Amniotic stem cell (primary cell): ENCODE measurements at regions not wholly inside any gene's neighbourhood (a gene's known extent, or its start where the extent isn't known, plus 50 kb on each side); places are given as distances from the start of the nearest gene placed in this dataset.
"Not testable (repeated sequence)": the region's sequence is repeated elsewhere in the genome, so short reads cannot be mapped to it uniquely, and the experiment has no call there.

Experiments used
- DNase-seq: peaks from one replicate; lab custom pipeline; 2025; lab: John Stamatoyannopoulos, UW

DNA sequence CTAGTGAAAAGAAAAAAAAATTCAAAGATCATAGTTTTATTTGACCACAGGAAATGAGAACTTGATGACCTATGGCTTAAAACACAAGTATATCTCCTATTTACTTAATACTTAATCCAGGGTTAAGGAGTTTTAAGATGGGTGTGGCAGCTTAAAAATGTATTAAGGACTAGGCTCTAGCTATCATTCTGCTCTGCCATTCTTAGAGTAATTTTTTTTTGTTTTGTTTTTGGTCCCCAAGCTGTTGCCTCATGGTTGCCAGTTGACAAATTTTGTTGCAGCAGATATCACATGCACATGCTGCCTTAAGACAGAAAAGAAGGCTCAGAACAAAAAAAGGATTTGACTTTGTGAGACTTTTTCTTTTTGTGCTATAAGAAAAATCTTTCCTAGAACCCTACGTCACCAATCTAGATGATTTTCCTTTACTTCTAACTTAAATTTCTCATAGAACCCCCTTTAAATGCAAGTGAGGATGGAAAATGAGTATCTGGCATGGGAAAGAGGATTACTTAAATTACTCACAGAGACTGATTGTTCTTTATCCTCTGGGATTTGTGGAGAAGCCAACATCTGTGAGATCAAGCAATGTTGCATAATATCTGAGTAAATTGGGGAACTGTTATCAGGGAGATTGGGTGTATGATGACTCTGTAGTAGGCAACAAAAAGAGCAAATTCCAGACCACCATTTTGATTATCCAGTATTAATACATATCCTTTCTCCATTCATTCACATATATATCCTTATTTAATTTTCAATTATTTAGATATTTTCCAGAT, 364.7 kb upstream of the CD180 start:
- DNase-seq = no peak

DNA sequence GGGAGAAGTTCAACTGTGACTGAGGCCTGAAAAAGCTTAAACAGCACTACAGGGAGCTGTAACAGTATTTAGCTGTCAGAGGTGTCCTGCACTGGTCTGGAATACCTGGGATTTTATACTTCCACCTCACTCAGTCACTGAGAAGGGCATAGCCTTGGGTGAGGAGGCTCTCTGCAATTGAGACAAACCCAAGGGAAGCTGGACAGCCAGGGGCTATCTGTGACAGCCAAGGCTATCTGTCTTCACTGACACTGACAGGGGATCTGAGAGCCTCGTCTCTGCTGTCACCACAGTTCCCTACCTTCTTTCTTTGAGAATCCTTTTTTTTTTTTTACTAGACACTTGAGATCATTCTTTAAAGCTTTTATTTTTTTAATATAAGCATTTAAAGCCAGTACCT, 356.2 kb upstream of the CD180 start:
- DNase-seq = no peak

DNA sequence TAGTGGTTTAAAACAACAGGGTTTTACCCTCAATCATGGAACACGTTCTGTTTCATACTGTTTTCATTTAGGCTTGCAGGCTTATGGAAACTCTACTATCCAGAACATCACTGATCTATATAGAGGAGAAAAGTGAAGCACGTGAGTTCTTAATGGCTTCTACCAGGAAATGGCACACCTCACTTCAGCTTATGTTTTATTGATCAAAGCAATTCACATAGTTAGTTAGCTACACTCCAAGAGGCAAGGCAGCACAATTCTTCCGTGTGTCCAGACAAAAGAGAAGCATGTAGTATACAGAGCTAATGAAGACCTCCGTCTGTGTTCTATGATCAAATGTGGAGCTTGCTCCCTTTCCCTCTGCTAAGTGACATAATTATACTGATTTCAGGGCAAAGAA, 353.3 kb upstream of the CD180 start:
- no peak for DNase-seq

DNA sequence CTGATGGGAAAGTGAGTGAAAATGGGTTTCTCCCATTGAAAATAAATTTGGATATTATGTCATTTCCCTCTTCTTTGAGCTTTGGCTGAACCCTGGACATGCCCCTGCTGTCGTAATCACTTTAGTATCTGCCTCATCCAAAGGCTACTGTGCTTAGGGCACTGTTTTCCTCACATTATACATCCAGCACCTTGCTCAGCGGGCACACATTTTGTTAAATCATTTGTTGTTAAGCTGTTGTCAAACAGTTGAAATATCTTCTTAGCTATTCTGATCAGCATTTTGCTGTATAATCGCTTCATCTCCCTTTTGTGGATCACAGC, 352.7 kb upstream of the CD180 start:
- DNase-seq = no peak

DNA sequence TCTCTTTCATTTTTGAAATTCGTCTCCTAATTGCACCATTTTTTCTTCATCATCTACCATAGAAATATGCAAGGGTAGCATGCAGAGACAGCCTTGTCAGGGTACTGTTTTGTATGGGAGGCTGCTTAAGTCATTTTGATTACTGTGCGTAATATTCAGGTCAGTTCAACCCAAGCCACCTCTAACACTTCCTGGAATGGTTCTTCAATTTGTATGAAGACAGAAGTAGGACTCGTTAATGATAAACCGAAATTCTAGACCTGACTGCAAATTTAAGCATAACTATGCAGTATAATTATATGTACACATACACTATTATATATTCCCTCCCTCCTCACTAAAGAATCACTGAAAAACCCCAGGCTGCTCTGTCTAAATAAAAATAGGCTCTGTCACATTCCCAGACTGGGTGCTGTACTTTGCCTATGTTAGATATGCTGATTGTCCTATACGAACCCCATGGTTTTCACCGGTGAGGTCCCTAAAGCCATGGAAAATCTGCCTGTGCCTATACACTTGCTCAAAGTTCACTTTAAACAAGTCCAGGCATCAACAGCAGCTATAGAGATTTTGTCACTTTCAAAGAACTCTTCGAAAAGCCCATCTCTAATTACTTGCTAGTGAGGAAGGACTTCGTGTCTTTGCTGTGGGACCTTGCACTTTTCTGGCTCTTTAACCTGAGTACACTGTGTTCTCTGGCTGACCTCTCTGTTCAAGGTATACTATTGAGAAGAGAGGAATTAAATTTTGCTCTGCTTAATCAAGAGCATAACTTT, 352.1 kb upstream of the CD180 start:
- no peak for DNase-seq

DNA sequence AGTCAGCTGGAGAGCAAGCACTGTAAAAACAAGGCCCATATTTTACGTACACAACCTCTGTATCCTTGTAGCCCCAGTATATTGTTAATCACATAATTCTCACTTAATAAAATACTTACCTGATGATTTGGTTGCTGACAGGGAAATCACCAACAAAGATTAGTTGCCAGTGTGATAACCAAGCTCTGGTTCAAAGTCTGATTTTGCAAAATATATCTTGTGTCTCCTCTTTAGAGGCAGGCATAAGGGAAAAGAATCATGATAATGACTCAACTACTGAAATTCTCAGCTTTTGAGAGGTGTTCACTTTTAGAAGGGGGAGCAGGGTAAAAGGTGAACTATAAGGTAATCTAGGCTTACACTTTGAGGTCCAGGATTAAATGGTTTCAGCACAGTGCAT, 351.1 kb upstream of the CD180 start:
- DNase-seq = no peak

DNA sequence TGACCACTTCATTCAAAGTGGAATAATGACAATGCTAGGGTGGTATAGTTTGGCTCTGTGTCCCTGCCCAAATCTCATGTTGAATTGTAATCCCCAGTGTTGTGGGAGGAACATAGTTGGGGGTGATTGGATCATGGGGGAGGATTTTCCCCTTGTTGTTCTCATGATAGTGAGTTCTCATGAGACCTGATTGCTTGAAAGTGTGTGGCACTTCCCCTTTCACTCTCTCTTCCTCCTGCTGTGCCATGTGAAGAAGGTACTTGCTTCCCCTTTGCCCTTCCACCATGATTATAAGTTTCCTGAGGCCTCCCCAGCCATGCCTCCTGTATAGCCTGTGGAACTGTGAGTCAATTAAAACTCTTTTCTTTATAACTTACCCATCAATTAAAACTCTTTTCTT, 348.3 kb upstream of the CD180 start:
- not testable (repeated sequence) for DNase-seq

DNA sequence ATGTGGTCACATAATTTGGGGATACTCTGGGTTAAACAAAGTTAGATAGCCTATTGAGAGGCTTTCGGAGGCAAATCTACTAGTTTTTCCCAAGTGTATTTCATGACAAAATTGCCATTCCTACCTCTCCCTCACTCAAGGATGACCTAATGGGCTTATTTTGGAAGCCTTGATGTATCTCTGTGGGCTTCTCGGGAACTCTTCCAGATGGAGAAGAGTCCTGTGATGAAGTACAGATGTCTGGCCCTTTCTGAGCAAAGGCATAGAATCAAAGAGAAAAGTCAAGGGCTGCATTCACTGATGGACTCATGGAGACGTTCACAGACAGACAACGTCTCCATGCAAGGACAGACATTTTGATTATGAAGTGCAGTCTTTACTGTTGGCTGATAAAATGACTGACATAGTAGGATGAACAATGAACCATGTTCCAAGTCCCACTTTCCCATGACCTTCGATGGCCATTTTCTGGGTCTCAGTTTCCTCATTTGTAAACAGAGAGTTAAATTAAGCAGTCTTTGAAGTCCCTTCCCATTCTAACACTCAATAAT, 347.2 kb upstream of the CD180 start:
- no peak for DNase-seq

DNA sequence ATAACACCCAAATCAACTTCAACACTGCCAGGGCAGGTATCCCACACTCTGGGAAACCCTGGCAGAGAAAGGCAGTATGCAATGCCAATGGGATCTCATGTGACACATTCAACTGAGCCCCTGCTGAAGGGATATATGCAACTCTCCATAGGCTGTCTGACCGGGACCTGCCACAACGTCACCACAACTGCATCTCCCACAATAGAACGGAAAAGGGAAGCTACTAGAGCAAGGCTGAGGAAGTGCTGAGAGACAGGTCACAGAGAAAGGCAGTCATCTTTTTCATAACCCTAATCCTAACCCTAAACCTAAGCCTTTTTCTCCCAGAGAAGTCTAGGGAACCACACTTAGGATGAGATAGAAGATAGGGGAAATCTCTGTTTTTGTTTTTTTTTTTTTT, 345.9 kb upstream of the CD180 start:
- DNase-seq = no peak

DNA sequence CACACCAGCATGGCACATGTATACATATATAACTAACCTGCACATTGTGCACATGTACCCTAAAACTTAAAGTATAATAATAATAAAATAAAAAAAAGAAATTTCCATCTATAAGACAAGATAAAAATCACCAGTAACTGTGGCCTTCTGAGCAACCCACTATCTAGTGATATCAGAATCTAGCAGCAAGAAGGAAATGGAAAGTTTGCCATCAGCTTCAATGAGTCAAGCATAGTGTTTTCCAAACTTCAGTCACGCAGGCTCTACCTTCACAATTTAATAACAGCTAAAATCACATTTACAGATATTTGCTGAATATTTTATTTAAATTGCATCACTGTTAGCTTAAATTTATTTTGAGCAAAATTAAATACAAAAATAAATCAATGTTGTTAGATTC, 345.3 kb upstream of the CD180 start:
- no peak for DNase-seq

DNA sequence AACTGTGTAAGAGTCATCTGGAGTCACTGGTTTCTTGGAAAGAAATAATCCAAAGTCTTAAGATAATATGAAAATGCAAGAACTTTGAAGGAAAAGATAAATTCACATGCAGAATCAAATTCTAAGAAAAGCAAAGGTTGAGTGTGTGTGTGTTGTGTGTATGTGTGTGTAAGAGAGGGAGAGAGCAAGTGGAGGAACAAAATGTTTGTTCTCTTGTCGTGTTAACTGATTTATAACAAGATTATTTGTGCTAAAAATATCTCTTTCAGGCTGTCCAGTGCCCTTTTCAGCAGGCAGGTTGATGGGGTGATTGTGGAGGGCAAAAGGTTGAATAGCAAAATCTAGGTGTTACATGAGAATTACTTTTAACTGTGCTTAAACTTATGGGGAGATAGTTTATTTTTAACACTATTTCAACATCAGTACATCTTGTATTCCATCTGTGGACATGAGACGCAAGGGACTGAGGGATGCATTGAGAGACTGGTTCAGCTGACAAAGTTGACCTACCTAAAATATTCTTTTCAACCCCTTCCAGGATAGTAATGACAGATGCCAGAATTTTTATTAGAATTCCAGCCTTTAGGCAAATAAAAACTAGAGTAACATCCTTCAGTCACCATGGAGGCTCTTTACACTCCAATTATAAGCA, 342.4 kb upstream of the CD180 start:
- no peak for DNase-seq

DNA sequence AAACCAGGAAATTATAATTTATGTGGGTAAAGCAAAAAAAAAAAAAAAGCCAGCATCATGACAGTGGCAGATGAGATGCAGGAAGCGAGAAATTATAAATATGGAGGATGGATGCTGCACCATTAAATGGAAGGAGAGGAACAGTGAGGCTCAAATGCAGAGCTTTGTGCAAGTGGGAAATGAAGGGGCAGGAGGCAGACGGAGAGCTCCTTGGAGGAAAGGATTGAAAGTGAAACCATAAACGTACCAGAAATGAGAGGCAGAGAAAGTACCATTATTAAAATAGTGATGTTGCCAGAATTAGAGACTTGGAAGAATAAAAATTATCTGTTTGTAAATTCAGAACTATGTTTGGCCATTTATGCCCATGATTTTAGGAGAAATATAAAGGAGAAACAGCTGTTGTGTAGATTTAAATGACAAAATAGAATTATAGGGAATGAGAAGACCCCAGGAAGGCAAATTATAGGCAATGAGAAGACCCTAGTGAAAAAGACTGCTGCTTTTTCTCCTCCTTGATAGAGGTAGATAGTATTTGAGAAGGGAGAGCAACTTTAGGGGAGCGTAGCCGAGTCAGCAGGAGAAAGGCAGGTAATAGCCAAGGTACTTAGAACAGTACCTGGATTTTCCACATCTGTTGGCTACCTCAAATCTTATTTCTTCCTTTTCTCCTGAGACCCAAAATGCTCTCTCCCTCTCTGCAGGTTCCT, 341.0 kb upstream of the CD180 start:
- no peak for DNase-seq

DNA sequence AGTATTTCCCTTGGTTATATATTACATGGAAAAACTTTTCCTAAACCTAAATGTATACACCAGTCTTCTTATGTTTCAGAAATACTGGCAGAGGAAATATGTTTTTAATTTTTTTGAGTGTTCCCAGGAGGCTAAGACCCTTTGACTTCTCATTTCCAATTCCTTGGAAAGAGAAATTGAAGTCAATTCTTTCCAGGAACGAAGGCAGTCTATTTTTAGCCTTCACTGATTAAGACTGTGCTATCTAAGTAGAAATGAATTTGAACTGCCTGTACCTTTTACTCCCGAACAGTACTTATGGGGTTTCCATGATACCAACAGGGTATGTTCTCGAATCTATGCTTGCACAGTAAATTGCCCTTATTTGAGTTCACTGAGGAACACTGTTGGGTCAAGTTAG, 340.3 kb upstream of the CD180 start:
- no peak for DNase-seq

DNA sequence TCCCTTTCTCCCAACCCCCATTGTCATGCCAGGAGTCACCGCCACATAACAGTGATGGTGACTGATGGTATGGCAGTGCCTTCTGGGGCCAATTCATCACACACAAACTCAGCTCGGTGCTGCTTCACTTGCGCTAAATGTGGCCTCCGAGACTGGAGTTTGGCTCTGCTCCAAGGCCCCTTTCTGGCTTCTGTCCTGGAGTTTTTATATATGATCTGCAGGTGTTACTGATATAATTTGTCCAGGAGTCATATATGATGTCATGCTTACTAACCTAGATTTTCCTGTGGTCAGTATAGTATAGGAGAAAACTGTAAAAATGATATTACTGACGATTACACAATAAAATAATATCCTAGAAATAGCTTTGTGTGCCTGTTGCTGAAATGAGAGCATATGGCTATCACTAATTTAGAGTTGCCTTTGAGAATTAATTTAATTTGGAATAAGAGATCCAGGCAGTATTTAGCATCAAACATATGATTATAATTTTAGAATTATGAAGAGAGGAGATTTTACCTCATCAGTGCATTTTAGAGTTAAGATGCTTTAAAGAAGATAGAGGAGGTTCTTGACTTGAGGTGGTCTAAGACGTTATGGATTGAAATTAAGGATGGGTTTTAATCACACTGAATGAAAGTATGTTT, 334.1 kb upstream of the CD180 start:
- DNase-seq = no peak

DNA sequence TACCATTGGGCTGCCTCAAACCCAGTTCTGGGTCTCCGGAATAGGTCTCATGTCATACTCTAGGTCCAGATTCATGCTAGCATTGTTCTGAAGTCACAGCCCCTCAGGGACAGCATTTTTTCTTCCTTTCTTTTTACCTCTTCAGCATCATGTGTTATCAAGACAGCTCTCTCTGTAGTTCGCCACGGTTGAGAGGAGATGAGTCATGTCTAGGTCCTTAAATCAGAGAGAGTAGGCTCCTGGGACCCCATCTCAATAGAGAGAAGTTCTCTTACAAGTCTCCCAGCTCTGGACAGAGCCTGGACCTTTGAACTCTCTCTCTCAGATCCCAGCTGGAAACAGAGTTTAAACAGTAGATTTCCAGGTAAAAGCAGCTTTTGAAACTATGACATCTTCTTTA, 332.4 kb upstream of the CD180 start:
- no peak for DNase-seq

DNA sequence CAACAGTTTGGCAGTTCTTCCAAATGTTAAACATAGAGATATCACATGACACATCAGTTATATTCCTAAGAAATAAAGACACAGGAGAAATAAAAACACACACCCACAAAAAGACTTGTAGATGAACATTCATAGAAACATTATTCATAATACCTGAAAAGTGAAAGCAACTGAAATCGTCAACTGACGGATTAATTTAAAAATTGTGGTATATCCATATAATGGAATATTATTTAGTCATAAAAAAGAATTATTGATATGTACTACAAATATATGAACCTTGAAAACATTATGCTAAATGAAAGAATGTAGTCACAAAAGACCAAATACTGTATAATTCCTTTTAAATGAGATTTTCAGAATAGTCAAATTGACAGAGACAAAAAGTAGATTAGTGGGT, 330.2 kb upstream of the CD180 start:
- no peak for DNase-seq

DNA sequence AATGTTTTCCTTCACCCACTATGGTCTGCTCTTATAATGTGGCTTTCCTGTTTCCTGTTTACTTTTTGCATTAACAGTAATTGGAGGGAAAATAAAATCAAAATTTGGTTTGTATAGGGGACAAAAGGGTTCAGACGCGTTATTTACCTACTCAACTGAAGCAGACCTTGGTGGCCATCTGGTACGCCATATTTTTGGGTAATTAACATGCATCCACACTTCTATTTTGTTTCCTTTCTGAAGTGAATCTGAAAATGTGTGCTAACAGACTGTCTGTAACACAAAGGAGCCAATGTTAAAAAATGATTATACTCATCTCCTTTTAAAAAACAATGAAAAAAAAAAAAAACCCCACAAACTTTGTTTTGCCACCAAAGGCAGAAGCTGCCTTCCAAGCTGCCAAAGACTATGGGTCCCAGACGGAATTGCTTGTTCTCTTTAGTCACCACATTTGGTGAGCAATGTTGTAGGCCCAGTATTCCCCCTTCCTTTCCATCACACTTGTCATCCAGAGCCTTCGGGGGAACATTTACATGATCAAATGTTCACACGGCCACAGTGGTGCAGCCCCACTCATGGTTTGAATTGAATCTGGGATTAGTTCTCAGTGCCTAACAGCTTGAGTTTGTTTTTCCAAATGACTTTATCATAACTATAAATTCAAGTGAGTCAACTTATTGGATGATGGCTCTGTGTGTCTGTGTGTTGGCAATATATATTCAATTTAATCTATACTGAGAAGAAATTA, 323.7 kb upstream of the CD180 start:
- DNase-seq = no peak

DNA sequence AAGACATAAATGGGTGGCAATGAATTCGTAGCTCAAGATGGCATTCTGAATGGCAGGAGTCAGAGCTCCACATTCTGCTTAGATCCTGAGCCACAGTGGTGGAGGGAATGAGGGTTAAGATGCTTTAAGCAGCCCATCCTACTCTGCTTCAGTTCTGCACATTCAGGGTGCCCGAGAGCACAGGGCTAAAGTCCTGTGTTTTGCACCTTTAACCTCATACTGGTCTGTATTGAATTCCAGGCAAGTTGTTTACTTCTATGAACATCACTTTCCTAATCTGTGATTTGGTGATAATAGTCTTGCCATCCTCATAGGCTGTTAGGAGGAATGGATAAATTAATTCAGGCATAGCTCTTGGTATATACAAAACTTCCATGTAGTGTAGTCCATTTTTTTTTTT, 321.6 kb upstream of the CD180 start:
- no peak for DNase-seq

DNA sequence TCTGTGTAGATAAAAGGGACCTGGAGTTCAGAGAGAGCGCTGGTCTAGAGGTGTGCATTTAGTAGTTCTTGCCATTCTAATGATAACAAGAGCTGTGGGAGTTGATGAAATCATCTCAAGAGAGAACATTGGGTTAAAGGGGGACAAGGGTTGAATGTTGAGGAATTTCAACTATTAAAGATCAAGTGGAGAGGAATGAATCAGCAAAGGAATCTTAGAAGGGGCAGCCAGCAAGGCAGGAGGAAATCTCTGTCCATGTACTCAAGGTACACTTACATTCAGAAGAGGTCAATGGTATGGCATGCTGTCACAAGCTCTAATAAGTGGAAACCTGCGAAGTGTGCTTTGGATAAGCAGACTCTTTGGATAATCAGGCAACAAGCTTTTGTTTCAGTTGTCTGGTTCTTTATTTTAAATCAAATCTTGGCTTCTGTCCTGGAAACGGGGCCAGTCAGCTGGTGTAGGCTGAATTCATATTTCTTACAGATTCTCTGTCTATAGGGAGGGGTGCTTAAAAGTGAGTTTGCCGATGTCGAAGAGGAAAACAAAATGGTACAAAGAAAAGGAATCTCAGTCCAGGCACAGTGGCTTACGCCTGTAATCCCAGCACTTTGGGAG, 320.5 kb upstream of the CD180 start:
- DNase-seq = peak; percentile 15

DNA sequence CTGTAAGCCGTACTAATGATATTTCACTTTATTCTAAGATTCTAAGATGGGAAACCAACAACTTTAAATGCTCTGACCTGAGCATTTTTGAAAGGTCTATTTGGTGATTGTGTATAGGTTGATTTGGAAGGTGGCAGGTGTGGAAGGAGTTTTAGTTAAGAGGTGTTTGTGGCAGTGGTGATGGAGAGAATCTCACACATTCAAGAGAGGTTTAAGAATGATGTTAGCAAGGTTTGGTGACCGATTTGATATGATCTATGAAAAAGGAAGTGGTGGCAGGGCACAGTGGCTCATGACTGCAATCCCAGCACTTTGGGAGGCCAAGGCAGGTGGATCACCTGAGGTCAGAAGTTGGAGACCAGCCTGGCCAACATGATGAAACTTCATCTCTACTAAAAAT, 319.2 kb upstream of the CD180 start:
- no peak for DNase-seq
